GM12801 (cell line): ENCODE measurements at regions not wholly inside any gene's neighbourhood (a gene's known extent, or its start where the extent isn't known, plus 50 kb on each side); places are given as distances from the start of the nearest gene placed in this dataset.

Experiments
- TF ChIP-seq, protein P1 (sequence below): IDR thresholded peaks from one replicate; pipeline ENCODE4 v1.5.1; 2011; ENCODE audit warnings: control low read depth; ENCODE audit not compliant: insufficient read length; ENCODE audit errors: extremely low read depth

DNA sequence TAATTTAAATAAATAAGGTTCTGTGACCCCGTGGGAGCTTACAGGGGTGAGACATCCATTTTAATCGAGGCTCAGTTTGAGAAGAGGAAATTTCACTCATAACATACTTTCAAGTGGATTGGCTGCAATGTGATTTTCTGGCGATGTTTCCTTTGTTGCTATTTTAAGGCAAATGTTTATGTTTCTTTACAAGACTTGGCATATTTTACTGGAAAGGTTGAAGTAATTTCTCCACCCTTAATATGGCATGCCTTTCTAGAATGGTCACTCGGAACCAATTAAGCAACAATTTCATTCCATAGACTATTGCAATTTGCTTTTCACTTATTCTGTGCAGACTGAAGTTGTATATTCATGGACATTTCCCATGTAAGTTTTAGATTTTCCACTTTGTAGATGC is 438.0 kb upstream of the WWC1 start:
- TF ChIP-seq, protein P1, sequence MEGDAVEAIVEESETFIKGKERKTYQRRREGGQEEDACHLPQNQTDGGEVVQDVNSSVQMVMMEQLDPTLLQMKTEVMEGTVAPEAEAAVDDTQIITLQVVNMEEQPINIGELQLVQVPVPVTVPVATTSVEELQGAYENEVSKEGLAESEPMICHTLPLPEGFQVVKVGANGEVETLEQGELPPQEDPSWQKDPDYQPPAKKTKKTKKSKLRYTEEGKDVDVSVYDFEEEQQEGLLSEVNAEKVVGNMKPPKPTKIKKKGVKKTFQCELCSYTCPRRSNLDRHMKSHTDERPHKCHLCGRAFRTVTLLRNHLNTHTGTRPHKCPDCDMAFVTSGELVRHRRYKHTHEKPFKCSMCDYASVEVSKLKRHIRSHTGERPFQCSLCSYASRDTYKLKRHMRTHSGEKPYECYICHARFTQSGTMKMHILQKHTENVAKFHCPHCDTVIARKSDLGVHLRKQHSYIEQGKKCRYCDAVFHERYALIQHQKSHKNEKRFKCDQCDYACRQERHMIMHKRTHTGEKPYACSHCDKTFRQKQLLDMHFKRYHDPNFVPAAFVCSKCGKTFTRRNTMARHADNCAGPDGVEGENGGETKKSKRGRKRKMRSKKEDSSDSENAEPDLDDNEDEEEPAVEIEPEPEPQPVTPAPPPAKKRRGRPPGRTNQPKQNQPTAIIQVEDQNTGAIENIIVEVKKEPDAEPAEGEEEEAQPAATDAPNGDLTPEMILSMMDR, result no peak

- TF ChIP-seq, protein P1, result no peak
These were observed 435.6 kb upstream of the WWC1 start for GRCh38 chr5:167855818-167856217.

GRCh38 chr5:167857321-167857720 is 434.1 kb upstream of the WWC1 start:
- TF ChIP-seq, protein P1, result no peak

DNA sequence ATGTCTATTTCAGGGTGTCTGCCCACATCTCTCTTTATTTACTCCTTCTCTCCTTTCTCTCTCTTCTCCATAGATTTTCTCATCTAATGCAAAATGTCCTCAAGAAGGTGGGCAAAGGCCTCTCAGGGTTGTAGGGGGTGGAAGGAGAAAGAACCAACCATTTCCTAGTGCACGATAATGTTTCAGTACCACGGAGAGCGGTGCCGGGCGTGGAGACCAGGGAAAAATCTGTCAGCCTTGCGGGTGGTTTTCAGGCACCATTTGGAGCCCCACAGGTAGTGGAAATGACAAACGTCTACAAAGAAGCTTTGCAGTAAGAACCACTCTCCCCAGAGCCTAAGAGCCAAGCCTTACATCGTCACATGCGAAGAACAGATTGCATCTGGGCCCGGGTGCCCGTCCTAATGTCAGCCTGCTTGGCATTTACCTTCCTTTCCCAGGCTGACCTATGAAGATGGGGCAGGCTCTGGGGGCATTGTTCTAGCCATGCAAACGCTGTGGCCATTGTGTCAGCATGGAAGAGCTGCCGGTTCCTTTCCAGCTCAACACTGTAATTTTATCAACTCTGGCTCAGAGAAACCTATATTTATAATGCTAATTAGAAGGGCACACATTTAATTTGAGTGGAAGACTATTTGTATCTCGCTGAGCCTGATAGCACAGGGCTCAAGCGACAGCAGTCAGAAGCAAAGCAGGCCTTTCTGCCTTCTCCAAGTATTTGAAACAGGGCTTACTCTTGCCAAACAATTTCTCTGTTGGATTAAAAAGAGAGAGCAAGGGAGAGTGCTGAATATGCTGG is 430.1 kb upstream of the WWC1 start:
- TF ChIP-seq, protein P1, result no peak

GRCh38 chr5:167861928-167862426 is 429.5 kb upstream of the WWC1 start:
- TF ChIP-seq, protein P1, result no peak

DNA sequence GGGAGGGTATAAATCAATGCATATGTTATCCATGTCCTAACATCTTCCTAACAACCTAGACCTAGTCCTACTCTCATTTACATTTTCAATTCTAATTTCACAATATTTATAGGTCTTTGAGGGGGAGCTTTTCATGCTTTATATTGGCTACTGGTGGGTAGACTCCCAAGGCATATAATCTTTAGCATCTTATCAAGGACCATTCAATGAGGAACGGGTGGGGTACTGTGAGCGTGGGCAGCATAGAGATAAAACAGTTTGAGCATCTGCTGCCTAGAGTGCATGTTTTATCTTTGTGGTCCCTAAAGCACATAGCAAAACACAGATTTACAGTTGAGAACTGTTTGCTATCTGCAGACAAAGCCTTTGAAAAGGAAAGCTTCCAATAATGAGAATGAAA is 427.6 kb upstream of the WWC1 start:
- TF ChIP-seq, protein P1, result no peak

GRCh38 chr5:167864801-167865200 is 426.6 kb upstream of the WWC1 start:
- TF ChIP-seq, protein P1, result no peak
